ENCODE measurements at regions not wholly inside any gene's neighbourhood (a gene's known extent, or its start where the extent isn't known, plus 50 kb on each side); places are given as distances from the start of the nearest gene placed in this dataset.

- no TSS peak for BruUV-seq (replicated peaks)
- Mint-ChIP-seq H3K4me3 (ENCODE audit: low read depth, unreplicated experiment) (no peak overlapping the region), H3K36me3 (ENCODE audit: insufficient read depth, unreplicated experiment) (no peaks in the 10 kb centered on the region), H3K27ac (ENCODE audit: unreplicated experiment) (no peak overlapping the region), H3K27me3 (ENCODE audit: unreplicated experiment) (no peaks in the 10 kb centered on the region), H3K9me3 (ENCODE audit: low read depth, unreplicated experiment) (no peaks in the 10 kb centered on the region), H3K4me1 (ENCODE audit: low read depth, unreplicated experiment) (no peaks in the 10 kb centered on the region)
- DNase-seq = no peak
- intact Hi-C loops (cut with micrococcal nuclease; ENCODE audit: unreplicated experiment) = no loop called here
- TF ChIP-seq CTCF (IDR thresholded peaks at IDR 0.05; ENCODE audit: unreplicated experiment) = no peak
- CTCF ChIA-PET = interaction anchor here (0.7 kb wide), 1 partner anchor 1232 kb away, joined by 4 read pairs; no protein-coding TSS in a partner anchor
Observed at GRCh38 chr5:125100951-125101350, 354.5 kb upstream of the ZNF608 start.

- no peak overlapping the region for H3K27ac Mint-ChIP-seq (ENCODE audit: unreplicated experiment)
- DNase-seq = no peak
- intact Hi-C loops (cut with micrococcal nuclease; ENCODE audit: unreplicated experiment) = no loop called here
- no peaks in the 10 kb centered on the region for H3K4me1 Mint-ChIP-seq (ENCODE audit: low read depth, unreplicated experiment)
- no peaks in the 10 kb centered on the region for H3K36me3 Mint-ChIP-seq (ENCODE audit: insufficient read depth, unreplicated experiment)
- no peaks in the 10 kb centered on the region for H3K27me3 Mint-ChIP-seq (ENCODE audit: unreplicated experiment)
- TF ChIP-seq CTCF (IDR thresholded peaks at IDR 0.05; ENCODE audit: unreplicated experiment) = no peak
- peaks cover 3% of the 10 kb centered on the region for H3K9me3 Mint-ChIP-seq (ENCODE audit: low read depth, unreplicated experiment)
- BruUV-seq (replicated peaks) = no TSS peak
- CTCF ChIA-PET = no interaction called here
- no peak overlapping the region for H3K4me3 Mint-ChIP-seq (ENCODE audit: low read depth, unreplicated experiment)
Observed at GRCh38 chr5:125103459-125103858, 357.0 kb upstream of the ZNF608 start.

GRCh38 chr5:125106271-125106670 is 359.8 kb upstream of the ZNF608 start:
- peaks cover 3% of the 10 kb centered on the region for H3K9me3 Mint-ChIP-seq (ENCODE audit: low read depth, unreplicated experiment)

GRCh38 chr5:125106881-125107280 is 360.4 kb upstream of the ZNF608 start:
- BruUV-seq (replicated peaks) = no TSS peak
- no peaks in the 10 kb centered on the region for H3K36me3 Mint-ChIP-seq (ENCODE audit: insufficient read depth, unreplicated experiment)
- intact Hi-C loops (cut with micrococcal nuclease; ENCODE audit: unreplicated experiment) = no loop called here
- CTCF ChIA-PET = no interaction called here
- H3K4me1 Mint-ChIP-seq (ENCODE audit: low read depth, unreplicated experiment) = peaks cover 7% of the 10 kb centered on the region
- H3K9me3 Mint-ChIP-seq (ENCODE audit: low read depth, unreplicated experiment) = peaks cover 7% of the 10 kb centered on the region
- no peak for TF ChIP-seq CTCF (IDR thresholded peaks at IDR 0.05; ENCODE audit: unreplicated experiment)
- H3K27ac Mint-ChIP-seq (ENCODE audit: unreplicated experiment) = no peak overlapping the region
- H3K4me3 Mint-ChIP-seq (ENCODE audit: low read depth, unreplicated experiment) = no peak overlapping the region
- DNase-seq = no peak
- H3K27me3 Mint-ChIP-seq (ENCODE audit: unreplicated experiment) = no peaks in the 10 kb centered on the region

More at GRCh38 chr5:125106271-125106670, 359.8 kb upstream of the ZNF608 start:
- no peak overlapping the region for H3K4me3 Mint-ChIP-seq (ENCODE audit: low read depth, unreplicated experiment)
- H3K4me1 Mint-ChIP-seq (ENCODE audit: low read depth, unreplicated experiment) = peaks cover 1% of the 10 kb centered on the region
- DNase-seq = no peak
- H3K27me3 Mint-ChIP-seq (ENCODE audit: unreplicated experiment) = no peaks in the 10 kb centered on the region
- H3K27ac Mint-ChIP-seq (ENCODE audit: unreplicated experiment) = no peak overlapping the region
- no peak for TF ChIP-seq CTCF (IDR thresholded peaks at IDR 0.05; ENCODE audit: unreplicated experiment)
- CTCF ChIA-PET = no interaction called here
- BruUV-seq (replicated peaks) = no TSS peak
- no peaks in the 10 kb centered on the region for H3K36me3 Mint-ChIP-seq (ENCODE audit: insufficient read depth, unreplicated experiment)
- intact Hi-C loops (cut with micrococcal nuclease; ENCODE audit: unreplicated experiment) = no loop called here
